CD4-positive, alpha-beta T cell treated with Interleukin-15 for 1 hour (primary cell): ENCODE measurements at regions not wholly inside any gene's neighbourhood (a gene's known extent, or its start where the extent isn't known, plus 50 kb on each side); places are given as distances from the start of the nearest gene placed in this dataset.

Source experiments
- DNase-seq: peaks from one replicate; pipeline ENCODE4 v3.0.0-alpha.2; 2020

DNA sequence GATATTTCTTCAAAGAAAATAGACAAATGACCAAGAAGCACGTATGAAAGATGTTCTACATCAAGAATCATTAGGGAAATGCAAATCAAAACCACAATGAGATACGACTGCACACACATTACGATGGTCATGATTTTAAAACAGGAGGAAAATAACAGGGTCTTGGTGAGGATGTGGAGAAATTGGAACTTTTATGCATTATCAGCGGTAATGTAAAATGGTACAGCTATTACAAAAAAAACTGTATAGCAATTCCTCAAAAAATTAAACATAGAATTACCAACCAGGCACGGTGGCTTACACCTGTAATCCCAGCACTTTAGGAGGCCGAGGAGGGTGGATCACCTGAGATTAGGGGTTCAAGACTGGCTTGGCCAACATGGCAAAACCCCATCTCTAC lies 178.8 kb upstream of the NEBL start:
- DNase-seq: no peak

DNA sequence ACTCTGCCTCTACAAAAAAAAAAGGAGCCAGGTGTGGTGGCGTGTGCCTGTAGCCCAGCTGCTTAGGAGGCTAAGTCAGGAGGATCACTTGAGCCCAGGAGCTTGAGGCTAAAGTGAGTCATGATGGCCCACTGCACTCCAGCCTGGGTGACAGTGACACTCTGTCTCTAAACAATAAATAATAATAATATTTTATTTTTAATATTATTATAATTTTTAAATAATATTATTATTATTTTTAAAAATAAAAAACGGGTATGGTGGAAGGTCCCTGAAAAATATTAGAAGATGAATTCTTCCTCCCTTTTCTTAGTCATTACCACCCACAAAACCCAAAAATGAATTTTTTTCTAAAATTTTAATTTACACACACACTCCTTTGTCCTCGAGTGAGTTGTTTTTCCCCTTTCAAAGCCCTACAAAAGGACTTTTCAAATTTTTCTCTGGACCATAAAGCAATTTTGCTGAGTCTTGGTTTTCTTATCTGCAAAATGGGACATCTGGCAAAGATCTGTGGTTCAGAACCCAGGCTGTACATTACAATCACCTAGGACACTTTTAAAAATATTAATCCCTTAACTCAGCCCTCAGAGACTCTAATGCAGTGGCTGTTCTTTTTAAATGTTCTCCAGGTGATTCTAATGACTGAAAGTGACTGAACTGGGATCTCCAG lies 174.0 kb upstream of the NEBL start:
- no peak for DNase-seq

DNA sequence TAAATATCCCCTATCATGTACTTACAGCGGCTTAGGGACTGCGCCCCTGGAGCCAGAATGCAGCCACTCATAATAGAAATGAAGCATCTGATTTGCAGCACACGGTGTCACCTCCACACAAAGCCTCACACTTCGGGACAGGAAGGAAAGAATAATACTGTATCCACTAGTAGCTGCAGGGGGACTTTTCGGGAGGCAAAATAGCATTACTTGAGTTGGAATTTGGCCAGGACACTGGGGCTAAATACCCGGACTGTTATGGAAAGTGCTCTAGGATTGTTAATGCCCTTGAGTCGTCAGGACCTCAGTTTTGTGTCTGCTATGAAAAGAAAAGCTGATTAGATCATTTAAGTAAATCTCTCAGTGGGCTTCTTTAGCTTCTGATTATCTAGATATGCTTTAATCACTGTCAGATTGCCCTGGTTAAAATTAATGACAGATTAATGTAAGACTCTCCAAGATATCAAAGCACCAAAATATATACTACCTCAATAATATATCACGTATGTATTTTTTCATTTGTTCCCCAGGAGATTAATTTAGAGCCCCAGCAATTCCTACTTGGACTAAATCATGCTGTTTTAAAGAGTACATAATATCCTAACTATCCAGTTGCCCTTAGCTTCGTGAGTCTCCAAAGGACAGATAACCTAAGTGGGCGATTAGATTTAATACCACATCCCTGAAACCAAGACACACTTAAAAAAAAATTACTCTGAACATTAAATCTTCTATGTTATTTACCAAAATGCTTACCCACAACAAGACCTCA lies 173.0 kb upstream of the NEBL start:
- DNase-seq: no peak

DNA sequence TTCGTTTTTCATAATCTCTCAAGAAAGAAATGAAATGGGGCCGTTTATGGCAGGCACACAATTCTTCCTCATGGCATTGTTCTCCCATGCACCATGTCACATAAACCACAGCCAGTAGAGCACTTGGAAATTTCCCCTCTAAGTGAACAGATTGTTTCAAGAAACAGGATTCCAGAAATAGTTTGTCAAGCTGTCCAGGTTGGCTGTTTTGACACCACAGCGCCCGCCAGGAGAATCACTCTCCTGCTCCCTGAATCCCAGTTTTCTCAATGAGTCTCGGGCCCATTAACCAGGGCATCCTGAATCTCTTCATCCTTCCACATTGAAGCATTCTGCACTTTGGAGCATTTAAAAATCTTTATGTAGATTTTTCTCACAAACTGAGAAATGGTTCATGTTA lies 172.2 kb upstream of the NEBL start:
- no peak for DNase-seq

- no peak for DNase-seq
Observed at GRCh38 chr10:21068026-21068656, 171.0 kb upstream of the NEBL start.

DNA sequence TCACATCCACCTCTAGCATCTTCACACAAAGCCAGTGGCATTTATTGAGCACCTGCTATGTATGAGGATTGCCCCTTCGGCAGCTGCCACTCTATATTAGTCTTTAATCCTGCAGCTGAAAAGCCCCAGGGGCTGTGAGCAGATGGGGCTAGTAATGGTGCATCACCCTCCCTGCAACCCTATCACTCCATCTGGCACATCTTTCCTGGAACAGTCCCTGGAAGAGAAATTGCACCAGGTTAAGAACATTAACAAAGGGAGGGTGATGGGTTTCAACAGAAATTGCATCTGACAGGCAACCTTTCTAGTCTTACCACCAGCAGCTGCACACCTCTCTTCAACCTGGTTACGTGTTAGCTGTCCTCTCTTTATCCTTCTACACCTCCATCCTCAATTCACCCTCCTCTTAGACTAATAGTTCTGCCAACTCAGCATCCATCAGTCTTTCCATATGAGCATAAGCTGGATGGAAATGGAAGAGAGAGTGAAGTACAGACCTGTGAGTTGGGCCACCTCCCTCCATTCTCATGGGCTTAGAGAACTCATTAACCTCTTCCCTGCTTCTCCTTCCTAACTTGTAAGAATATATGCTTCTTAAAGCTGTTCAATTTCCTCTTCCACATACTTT lies 168.6 kb upstream of the NEBL start:
- DNase-seq: no peak

DNA sequence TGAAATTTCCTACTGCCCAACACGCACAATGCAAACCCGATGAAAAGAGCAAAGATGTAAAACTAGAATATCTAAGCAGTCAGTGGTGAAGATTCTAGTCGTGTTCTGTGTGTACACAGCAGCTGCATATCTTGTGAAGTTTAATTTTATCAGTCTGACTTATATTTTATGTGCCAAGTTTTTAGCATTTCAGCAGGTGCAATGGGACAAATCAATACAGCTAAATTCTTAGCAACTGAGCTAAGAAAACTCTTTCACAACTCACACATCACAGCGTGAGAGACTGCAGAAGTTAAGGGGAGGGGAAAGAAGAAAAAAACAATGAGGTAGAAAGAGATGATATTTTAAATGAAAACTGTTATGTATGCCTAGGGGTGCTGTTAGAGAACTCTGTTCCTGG lies 164.9 kb upstream of the NEBL start:
- no peak for DNase-seq

- DNase-seq: no peak
Observed at GRCh38 chr10:21061184-21061583, 164.1 kb upstream of the NEBL start.

- no peak for DNase-seq
Observed at GRCh38 chr10:21060626-21061025, 163.5 kb upstream of the NEBL start.

DNA sequence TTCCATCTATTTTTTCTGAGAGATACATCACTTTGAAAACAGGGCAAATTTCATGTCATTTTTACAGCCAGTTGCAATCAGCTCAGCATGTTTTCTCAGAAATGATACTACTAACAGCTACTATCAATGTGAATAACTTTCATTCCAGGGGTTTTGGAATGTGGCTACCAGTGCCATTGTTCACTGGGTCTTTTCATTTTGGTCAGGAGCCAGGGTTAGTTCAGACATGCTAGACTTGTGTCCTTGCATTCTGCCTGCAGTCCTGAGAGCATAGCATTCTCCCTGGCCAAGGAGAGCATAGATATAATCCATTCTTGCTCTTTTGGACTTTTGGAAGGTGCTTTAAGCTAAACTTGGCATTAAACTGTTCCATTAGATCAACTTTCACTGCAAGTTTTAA lies 160.9 kb upstream of the NEBL start:
- no peak for DNase-seq

DNA sequence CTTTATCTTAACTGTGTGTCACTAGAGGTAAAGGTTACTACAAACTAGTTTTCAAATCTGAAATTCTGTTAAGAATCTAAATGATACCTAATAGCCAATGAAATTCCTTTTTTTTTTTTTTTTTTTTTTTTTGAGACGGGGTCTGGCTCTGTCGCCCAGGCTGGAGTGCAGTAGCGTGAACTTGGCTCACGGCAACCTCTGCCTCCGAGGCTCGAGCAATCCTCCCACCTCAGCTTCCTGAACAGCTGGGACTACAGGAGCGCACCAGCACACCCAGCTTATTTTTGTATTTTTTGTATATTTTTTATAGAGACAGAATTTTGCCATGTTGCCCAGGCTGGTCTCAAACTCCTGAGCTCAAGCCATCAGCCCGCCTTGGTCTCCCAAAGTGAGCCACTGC lies 160.3 kb upstream of the NEBL start:
- no peak for DNase-seq

DNA sequence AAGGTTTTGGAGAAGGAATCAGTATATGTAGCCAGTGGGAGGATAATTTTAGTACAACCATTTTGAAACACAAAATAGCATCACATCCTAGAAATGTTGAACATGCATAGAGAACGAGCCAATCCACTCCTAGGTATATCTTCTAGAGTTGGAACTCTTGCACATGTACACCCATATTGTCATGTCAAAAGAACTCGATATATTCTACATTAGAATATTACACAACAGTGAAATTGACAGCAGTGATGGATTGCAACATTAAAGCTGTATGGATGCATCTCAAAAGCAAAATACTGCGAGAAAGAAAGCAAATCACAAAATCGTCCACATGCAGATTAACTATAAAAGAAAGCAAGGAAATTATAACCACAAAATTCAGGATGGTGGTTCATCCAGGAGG lies 159.3 kb upstream of the NEBL start:
- DNase-seq: no peak

GRCh38 chr10:21055339-21056135 lies 158.4 kb upstream of the NEBL start:
- DNase-seq: no peak

DNA sequence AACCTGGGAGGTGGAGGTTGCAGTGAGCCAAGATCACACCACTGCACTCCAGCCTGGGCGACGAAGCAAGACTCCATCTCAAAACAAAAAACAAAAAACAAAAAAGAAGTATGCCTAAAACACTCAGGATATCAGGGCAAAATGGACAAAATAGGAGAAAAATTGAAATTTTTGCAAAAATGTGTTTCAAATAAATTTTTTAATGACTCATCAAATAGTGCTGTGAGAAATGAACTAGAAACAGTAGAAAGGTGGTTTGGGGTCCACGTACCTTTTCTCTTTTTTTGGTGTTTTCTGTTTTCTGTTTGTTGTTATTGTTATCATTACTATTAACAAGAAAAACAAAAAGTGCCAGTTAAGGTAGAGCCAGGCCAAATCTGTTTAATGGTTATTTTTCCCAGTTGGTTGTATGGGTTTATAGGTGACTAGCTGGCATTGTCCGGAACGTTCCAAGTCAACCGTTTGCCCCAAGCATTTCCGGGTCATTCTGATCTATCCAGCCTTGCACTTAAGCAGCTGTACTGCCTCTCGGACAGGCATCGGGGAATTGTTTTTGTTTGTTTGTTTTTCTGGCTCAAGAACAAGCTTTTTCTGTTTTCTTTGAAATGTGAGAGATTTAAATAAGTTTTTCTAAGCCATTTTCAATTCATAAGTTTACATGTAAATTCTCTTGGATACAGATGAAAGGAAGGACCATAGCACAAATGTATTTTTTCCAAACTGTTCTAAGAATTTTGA lies 157.0 kb upstream of the NEBL start:
- no peak for DNase-seq

DNA sequence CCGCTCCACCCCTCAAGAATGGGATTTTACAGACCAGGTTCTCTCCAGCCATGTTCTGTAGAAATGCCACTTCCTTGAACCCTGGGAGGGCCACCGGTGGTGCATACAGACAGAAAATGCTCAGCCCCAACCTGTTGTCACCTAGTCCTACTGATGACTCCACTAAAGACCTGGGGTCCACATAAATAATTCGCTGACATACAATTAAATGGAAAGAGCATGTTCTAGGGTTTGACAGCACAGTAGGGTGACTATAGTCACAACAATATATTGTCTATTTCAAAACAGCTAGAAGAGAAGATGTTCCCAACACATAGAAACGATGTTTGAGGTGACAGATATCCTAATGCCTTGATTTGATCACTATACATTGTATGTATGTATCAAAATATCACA lies 155.6 kb upstream of the NEBL start:
- DNase-seq: no peak

GRCh38 chr10:21052072-21052708 lies 155.1 kb upstream of the NEBL start:
- DNase-seq: no peak

DNA sequence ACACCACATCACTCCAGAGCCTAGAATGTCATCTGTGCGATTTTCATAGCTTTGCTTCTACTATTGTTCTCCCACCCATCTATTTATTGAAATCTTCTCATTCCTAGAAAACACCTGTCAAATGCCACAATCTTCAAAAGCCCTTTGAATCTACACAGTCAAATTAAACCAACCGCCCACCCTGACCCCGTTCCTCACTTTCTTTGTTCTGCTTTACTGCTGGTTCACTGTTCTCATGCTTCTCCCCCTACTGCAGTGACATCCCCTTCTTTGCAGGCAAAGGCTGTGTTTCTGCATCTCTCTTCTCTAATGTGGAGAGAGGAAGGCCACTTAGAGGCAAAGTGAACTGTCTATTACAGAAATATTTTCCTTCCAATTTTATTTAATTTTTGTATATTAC lies 152.4 kb upstream of the NEBL start:
- DNase-seq: no peak

DNA sequence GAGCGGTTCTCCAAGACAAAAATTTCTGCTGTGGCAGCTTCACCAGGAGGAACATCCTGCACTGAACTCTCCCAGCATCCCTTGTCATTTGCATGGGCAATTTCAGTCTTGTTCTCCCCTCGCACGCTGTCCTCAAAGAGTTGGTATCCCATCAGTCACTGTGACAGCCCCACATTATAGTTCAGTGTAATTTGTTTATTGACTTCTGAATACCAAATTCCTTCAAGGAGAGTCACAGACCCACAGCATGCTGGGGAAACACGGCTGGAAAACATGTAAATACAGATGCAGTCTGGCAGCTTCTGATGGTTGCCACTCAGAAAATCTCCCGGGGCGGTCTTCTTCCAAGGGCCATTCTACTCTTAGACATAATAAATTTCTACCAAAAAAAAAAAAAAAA lies 151.0 kb upstream of the NEBL start:
- no peak for DNase-seq

DNA sequence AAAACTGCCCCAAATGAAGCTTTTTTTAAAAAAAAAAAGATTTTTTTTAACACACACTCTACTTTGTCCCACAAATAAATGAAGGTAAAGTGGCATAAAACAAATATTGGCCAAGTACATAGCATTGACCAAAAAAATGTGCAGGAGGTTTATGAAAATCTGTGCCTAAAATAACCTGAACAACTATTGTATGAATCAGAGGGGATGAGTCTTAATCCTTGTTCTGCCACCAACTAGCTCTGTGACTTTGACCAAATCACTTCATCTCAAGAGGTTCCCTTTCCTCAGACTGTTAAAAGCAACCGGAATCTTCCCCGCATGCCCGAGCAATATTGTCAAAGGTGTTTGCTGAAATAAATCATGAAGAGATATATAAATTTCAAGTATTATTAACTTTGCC lies 150.4 kb upstream of the NEBL start:
- no peak for DNase-seq

DNA sequence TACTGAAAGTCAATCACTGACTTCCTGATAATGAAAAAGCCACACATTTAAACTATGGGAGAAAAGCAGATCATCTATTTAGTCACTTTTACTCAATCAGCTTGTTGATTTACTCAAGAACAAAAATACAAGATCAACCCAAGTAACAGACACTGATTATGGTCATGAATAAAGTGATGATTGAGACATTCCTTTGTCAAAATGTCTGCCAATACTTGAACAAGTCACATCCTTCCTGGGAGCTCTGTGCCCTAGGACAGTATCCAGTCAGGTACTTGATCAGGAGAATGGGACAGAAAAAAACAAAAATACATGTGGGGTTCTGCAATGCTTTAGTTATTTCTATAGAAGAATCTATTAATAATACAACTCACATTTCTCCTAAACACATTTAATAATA lies 150.0 kb upstream of the NEBL start:
- no peak for DNase-seq

GRCh38 chr10:21043044-21043443 lies 145.9 kb upstream of the NEBL start:
- DNase-seq: no peak

- DNase-seq: no peak
Observed at GRCh38 chr10:21042536-21042935, 145.4 kb upstream of the NEBL start.
